ENCODE measurements at regions not wholly inside any gene's neighbourhood (a gene's known extent, or its start where the extent isn't known, plus 50 kb on each side); places are given as distances from the start of the nearest gene placed in this dataset.
"Not testable (repeated sequence)": the region's sequence is repeated elsewhere in the genome, so short reads cannot be mapped to it uniquely, and the experiment has no call there.

DNA sequence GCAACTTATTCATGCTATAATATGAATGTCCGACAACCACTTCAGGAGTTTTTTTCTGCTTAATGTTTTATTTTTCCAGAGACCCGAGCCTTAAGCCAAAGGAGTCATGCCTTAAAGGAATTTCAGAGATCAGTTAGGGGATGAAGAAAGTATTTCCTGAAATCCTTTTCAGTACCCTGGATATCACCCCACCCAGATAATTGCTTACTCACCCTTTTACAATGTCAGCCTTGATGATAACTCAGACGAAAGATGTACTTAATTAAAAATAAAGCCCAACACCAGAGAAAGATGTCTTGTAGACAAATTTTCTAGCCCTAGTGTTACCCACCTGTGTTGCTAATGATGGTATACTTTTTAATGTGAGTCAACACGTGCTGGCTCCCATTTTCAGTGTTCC is 124.1 kb downstream of the XCL2 start:
- peak; percentile 49 for DNase-seq

DNA sequence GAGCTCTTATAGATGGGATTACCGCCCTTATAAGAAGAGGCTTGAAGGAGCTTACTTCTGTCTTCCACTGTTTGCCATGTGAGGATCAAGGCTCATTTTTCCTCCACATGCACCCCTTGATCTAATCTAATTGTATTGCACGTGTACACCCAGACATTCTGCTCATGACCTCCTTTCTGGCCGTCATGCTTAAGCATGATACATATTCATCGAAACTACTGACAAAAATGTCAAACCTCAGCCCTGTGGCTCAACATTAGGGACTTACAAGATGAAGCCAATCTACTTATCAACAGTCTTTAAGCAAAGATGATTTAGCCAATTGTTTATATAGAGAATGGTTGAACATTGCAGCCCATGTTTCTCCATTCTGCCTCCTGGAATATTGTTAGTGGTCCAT is 127.6 kb downstream of the XCL2 start:
- DNase-seq = no peak

DNA sequence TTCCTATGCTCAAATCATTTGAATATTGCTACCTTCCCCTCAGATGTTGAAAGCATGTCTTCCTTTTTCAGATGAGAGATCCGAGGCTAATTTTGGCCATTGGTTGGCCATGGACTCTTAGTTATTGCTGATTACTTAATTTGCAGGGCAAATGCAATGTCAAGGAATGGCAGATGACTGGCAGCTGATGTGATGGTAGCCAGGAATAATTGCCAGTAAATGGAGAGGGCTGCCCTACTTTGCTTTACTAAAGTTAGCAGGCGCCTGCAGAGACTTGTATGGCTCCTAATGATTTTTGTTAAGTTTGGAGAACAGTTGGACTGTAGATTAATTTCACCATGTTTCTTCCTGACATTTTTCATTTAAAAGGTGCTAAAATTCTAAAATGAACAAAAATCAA is 128.9 kb downstream of the XCL2 start:
- DNase-seq = no peak

DNA sequence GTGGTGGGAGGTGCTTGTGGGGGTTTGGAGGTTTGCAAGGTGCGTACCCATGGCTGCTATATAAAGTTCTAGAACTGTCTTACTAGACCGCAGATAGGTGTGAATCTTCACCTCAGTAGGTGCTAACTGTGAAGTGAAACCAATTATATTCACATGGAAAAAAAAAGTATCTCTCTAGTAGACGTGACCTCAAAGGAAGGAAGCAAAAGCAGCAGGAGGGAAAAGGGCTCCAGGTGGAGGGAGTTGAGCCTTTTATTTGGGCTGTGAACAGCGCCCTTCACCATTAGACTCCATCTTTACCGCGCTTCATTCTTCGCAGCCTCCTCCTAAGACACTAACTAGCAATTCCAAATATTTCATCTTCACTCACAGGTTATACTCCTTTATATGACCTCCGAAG is 129.8 kb downstream of the TBX19 start:
- DNase-seq = no peak

DNA sequence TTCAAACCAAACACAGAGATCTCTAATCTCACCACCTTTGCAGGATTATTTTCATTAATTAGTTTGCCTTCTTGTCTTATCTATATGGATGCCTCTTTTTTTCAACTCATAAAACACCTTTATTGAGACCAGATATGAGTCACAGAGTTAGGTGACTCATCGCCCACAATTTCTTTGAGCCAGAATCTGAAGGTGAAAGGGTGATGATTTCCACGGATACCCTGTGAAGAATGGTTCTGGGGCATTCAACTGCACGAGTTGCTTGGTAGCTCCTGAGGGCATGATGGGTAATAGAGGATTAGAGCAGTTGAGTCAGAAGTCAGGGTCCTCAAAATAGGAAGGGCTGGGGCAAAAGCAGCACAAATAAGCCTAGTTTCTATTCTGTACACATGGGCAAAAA is 128.2 kb downstream of the TBX19 start:
- no peak for DNase-seq

DNA sequence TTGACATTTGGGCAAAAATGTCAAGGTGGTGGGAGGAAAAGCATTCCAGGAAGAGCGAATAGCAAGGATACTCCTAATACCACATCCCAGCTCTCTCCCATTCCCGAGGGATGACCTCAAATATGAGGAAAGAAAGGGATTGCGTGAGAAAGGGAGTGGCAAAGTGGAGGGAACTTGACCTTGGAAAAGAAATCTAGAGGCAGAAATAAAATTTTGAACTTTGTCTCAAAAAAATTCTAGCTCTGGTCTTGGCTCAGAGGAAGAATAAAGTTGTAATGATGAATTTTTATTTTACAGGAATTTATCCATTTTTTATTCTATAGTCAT is 127.8 kb downstream of the TBX19 start:
- no peak for DNase-seq

DNA sequence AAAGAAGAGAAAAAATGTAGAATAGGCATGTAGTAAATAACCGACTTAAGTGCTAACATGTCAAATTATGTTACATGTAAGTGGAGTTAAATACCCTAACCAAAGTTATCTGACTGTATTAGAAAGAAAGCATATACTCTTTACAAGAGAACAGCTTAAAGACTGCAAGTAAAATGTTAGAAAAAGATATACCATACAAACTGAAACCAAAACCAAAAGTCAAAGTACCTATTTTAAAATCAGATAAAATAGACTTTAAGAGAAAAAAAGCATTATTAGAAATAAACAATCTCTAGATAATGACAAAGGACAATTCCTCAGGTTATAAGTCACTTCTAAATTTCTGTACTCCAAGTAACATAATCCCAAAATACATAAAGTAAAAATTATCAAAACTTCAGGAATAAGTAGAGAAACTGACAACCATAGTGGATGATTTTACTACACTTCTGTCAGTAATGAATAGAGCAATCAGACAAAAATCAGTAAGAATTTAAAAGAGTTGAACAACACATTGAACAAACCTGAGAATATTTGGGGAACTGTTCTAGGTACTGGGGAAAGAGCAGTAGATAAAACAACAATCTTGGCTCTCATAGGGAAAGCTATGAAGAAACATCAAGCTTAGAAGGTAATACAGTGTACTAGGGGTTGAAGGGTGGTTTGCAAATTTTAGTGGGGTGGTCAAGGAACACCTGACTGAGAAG is 127.3 kb downstream of the TBX19 start:
- DNase-seq = no peak

DNA sequence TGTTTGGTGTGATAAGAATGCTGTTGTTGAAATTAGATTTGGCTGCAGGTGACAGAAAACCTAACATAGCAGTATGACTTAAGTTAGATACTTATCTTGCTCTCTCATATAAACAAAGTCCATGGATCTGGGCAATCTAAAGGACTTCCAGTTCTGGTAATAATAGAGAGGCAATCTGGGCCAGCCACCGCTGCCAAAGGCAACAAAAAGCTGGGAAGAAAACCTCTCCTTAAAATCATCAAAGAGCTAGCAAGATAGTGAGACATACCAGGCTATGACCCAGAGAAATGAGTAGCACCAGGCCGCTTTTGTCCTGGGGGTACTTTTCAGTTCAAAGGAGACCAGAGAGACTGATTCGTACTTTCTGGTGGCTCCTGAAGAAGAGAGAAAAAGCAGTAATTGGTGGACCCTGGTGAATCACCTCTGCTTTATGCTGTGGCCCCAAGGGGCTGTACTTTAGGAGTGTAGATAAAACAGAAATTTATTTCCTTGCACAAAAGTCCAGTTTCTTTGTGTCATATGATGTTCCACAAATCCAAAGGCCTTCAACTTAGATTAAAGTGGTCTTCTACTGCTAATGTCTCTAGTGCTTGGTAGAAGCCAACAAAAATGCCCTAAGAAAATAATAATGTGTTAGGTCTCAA is 125.4 kb downstream of the TBX19 start:
- DNase-seq = no peak

DNA sequence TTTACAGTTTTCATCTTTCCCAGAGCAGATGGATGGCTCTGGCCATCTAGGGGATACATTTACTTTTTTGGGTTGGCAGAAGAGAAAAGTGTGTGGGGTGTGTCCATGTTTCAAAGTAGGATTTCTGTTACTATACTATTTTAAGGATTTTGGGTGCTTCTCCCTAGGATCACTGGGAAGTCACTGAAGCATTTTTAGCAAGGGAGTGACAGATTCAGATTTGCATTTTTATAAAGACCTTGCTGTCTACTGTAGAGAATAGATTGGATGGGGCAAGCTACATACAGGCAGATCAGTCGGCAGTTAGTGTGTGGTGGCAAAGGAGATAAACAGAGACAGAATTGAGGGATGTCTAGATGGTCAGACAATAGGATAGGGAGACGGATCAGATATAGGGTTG is 122.5 kb downstream of the TBX19 start:
- no peak for DNase-seq

DNA sequence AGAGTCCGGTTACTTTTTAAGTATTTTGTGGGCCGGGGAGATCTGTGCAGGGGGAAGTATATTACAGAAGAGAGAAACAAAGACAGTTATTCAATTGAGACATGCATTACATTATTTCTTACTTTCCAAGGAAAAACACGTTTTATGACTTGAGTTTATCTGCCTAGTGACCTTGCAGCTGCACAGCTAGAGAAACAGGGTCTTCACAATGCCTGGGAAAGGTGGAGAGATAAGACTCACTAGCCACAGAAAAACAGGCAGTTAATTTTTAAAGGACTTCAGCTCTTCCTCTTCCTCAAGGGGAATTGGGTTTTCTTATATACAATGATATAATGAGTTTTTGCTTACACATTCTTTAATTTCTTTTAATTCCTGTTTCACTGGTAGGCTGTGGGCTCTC is 121.8 kb downstream of the TBX19 start:
- not testable (repeated sequence) for DNase-seq

DNA sequence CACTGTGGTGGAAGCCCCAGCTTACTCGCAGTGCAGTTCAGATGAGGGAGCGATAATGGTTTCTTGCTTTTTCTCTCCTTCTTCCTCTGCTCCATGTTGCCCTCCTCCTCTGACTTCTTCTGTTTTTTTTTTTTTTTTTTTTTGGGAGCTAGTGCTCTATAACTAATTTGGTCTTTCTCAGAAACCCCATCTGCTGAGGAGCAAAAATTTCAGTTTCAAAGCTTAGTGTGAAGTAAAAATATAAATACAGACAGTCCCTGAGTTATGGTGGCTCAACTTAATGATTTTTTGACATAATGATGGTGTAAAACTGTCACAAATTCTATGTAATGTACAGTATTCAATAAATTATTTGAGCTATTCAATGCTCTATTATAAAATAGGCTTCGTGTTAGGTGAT is 120.7 kb downstream of the TBX19 start:
- no peak for DNase-seq

DNA sequence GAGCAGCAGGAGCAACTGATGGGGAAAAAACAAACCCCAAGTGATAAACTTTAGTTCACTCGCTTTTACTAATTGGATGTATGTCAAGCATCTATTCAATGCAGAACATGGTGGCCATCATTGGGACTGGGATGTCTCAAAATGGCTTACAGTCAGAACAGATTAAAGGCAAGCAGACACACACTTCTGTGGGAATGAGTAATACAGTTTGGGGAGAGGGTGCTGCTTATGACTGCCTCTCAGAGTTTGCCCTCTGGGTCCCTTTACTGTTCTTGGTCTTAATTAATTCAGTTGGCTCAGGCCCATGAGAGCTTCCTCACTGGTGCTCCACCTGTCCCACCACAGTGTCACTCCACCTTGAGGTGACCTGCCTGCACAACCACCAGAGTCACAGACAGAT is 119.5 kb downstream of the TBX19 start:
- no peak for DNase-seq

DNA sequence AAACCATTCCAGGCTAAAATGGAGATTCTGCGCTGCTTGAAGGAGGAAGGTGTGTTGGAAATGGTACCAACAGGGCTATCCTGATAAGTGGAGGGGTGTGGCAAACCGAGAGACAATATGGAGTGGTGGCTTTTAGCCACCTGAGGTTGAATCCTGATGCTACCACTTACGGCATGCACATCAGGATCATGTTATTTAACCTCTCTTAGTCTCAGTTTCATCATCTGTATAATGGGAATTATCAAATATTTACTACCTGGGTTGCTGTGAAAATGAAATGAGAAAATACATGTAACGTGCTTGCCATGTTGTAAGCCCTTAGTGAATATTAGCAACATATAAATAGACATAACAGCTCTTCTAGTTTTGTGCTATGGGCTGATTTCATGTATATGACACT is 117.1 kb downstream of the TBX19 start:
- no peak for DNase-seq

DNA sequence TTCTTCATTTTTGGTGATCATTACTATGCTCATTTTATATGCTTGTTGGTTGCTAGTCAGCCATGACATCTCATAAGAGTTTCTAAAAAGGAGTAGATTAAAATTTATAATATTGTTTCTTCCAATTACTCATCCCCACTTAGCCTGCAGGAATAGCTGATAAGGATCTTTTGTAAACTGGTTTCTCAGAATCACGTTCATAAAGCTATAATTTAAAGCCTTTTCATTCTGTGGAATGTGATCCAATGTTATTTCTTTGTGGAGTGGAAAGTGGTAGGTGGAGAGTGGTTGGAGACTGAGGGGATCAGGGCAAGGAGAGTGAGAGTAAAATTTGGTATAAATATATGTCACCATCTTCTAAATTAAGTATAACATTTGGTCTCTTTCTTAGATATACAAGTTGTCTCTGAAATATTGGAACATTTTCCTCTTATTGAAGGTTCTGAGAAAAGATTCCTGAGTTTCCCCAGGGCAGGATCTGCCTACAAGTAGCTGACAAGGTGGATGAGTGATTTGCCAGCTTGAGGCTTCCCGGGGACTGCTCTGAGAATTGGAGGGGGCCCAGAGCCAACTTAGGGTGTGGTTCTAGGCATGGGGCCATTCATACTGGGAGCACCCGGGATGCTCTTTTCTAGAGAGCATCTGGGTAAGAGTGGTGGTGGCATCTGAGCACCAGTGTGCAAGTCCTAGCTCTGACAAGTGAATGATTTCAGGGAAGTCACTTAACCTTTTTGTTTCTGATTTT is 116.4 kb downstream of the TBX19 start:
- no peak for DNase-seq

DNA sequence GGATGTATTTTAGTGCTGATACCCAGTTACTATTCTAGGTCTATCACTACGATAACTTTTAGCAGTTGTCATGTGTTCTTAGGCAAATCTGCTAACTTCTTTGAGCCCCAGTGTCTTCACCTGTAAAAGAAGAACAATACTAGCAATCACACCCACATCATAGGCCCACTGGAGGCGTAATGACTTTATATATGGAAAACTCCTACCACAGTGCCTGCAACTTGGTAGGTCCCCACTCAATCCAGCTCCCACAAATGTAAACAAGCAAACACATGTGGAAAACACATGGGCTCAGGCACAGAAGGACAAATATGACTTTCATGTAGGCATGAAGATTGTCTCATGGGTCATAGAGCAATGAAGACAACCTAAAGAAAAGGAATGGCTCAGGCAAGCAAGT is 115.8 kb downstream of the TBX19 start:
- no peak for DNase-seq

DNA sequence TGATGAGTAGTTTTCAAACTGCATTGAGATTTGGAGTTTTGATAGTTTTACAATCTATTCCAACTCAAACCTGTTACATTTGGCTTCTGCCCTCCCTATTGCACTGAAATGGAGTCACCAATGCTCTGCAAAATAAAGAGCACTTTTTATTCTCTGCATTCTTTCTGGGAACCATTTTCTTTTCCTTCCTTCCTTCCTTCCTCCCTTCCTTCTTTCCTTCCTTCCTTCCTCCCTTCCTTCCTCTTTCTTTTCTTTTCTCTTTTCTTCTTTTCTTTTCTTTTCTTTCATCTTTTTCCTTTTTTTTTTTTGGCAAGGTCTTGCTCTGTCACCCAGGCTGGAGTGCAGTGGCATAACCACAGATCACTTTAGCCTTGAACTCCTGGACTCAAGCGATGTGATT is 114.2 kb downstream of the TBX19 start:
- DNase-seq = no peak

DNA sequence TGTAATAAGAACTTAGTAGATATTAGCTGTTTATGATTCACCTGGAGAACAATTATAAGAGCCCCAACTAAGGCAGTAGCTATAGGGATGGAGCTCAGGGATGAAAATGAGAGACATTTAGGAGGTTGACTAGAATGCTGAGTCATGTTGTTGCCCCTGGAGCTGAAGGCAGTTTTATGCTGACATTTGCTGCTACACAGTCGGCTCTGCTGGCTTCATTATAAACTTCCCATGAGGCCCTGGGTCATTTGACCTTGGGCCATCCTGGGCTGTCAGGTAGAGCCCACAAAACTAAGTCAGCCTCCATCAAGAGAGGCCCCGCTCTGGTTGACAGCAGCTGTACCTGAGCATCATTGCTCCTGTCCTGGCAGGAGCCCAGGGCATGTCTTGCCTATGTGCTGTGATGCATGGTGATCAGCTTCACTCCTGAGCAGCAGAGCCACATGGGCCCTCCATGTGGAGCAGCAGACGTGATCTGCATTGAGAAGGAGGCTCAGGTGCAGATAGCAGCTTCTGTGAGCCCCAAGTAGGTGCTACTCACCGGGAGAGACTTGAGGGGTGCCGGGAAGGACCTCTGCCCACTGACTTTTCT is 112.4 kb downstream of the TBX19 start:
- DNase-seq = no peak

DNA sequence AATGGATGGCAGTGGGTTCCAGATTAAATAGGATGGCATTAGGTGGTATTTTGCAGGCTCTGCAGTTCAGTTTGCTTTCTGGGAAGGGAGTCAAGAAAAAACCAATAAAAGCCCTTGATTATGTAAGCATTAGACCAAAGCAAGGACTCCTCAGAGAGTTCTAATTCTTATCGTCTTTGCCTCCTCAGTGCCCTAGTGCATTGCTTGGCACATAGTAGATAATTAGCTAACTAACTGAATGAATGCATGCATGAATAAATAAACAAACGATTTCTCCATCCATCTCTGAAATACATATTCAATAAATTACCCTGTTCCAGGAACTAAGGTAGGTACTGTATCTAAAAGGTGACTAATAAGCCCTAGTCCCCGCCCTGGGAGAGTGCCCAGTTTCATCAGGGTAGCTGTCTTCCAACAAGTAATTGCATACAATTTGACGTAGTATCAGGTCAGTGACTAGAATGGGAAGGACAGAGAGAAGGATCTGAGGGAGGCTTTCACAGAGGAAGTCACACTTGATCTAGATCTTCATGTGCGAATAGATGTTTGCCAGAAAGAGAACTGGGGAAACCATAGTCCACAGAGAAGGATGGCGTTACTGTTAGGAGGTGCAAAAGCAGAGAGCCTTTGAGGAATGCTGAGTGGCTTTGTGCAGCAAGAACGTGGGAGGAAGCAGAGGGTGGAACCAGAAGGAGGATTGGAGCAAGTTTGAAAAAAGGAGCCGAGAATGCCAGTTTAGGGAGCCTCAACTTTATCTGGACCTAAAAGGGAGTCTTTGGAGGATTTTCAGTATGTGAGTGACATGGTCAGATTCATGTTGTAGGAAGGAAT is 111.4 kb downstream of the TBX19 start:
- DNase-seq = no peak

DNA sequence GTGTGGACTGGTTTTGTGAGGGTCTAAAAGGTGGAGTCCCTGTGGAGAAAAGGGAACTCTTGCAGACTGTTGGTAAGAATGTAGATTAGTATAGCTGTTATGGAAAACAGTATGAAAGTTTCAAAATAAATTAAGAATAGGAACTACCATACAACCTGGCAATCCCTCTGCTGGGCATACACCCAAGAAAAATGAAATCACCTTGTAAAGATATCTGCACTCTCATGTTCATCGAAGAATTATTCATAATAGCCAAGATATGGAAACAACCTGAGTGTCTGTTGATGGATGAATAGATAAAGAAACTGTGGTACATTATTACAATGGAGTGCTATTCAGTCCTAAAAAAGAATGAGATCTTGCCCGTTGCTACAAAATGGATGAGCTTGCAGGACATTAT is 109.6 kb downstream of the TBX19 start:
- no peak for DNase-seq

DNA sequence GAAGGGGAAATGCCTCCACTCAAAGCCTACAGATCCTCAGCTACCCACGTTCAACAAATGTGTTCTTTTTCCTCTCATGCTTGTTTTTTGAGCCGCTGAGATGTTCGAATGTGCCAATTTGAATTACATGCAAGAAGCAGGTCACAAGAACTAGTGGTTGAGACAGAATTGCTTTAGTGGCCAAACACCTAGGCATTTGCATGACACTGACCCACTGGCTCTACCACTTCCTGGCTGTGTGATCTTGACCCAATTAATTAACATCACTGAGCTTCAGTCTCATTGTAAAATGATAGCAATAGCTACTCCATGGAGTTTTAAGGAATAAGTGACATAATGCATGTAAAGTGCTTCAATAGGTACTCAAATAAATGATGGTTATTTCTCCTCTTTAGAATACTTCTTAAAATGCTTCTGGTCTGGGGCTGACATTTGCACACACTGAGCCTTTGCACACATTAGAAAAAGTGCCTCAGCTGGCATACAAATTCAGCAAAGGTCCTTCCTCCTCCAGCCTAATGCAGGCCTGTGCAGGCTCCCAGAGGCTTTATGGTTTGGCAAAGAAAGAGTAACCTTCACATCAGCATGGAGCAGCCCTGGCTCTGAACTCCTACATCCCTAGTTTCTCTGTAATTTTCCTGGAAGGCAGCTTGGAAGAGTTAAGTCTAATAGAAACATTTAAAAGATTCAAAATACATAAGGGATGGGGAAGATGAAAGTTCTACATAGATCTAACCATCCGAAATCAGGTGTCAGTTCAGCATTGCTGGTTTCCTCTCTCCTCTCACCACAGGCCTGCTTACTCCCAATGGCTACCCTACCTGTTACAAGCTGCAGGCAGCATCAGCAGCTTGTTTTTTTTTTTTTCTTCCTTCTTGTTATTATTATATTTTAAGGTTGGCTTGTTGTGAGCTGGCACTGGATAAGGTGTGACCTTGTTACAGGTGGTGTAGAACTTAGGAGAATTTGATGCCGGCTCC is 107.4 kb downstream of the TBX19 start:
- no peak for DNase-seq

DNA sequence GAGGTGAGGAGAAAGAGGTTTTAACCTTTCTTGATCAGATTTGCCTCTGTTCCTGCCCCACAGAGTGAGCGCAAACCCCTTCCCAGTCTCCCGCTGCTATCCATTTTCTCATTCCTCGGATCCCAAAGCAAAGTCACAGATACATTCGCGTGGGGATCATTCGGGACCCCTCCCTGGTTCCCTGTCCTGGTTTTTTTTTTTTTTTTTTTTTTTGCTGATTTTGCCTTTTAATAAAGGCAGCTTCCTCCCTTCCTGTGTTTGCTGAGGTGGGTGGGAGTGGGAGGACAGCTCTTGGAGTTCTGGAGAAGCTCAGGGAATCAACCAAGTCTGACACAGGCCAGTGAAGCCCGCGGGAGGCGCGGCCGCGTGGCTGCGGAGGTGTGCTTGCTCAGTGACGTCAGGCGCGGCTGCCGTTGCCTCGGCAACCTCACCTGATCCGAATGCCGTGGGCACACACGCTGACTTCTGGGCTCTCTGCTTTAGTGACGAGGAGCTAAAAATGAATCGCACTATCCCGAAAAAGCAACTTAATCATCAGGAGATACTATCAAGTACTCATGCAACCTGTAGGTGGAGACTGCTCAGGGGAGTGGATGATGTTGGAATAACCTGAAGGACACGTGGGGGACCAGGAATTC is 106.4 kb downstream of the TBX19 start:
- no peak for DNase-seq
